GM18868 (cell line): ENCODE measurements at regions not wholly inside any gene's neighbourhood (a gene's known extent, or its start where the extent isn't known, plus 50 kb on each side); places are given as distances from the start of the nearest gene placed in this dataset.
"Not testable (repeated sequence)": the region's sequence is repeated elsewhere in the genome, so short reads cannot be mapped to it uniquely, and the experiment has no call there.

Source experiments
- ATAC-seq: cut with Tn5 transposase; IDR thresholded peaks from one replicate; pipeline ENCODE4 v1.9.1; 2021; ENCODE audit warnings: mild to moderate bottlenecking, moderate library complexity; ENCODE audit not compliant: unreplicated experiment

DNA sequence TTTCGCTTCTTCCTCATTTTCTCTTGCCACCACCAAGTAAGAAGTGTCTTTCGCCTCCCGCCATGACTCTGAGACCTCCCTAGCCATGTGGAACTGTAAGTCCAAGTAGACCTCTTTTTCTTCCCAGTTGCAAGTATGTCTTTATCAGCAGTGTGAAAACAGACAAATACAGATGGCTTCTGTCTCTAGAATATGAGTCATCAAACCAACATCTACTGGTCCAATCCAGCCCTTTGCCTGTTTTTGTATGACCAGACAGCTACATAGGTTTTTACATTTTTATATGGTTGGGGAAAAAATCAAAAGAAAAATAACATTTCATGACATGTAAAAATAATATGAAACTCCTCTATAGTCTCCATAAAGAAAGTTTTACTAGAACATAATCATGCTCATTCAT lies 118.7 kb upstream of the PTPRG start:
- no peak for ATAC-seq

DNA sequence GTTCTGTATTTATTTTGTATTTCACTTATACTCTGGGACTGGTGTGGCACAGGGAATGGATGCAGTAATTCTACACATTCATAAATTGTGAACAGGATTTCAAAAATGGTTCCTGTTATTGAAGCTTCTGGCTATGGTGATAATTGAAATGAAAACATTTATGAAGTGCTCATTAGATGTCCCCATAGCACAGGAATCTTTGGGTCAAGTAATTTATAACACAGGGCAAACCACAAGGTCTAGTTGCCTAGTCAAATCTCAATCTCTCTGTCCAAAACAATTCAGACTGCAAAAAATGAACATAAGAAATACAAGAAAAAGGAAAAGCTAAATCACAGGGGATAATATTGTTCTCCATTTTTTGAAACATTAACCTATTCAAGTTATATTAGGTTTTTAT lies 117.5 kb upstream of the PTPRG start:
- ATAC-seq, result no peak

DNA sequence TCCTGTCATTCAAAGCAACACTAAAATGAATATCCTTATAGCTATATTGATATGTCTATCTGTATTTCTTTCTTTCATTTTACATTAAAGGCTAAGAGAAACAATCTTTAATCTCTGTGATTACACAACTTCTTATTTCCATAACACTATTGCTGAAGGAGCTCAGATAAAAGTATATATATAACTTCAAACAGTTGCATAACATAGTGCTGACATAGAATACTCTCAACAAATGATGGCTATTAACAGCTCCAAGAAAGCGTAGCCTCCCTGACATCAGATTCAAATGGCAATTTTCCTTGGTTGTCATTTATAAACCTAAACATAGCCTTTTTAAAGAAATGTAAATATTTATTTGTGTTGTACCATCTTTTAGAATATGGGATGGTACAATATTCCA lies 116.6 kb upstream of the PTPRG start:
- ATAC-seq, result no peak

DNA sequence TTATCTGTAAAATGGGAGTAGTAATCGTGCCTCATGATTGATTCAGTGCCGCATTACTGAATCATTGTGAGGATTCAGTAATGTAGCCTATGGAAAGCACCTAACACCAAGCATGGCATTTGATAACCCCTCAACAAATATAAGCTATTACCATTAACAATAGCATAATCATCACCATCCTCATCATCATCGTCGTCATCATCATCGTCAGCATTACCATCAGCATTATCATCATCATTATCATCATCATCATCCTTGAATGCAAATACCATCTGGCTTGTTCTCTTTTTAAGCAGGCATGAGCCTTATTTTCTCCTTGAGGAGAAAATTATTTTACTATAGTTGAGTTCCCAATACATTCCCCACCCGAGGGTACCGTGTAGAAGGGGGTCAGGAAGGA lies 115.4 kb upstream of the PTPRG start:
- ATAC-seq, result no peak

DNA sequence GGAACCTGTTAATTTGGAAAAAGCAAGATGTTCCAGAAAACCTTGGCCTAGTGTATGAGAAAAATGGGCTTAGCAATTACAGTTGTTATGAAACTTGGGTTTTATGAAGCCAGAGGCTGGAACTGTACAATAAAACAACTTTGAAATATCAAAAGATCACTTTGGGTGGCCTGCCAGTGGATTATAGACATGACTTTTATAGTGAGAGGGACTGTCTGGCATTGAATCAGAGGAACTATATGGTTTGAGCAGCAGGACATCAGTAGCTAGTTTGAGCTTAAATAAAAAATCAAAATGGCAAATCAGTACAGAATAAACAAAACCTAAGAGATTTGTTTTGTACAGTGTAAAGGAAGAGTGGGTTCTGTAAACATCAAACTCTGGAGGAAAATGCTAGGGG lies 115.0 kb upstream of the PTPRG start:
- no peak for ATAC-seq

DNA sequence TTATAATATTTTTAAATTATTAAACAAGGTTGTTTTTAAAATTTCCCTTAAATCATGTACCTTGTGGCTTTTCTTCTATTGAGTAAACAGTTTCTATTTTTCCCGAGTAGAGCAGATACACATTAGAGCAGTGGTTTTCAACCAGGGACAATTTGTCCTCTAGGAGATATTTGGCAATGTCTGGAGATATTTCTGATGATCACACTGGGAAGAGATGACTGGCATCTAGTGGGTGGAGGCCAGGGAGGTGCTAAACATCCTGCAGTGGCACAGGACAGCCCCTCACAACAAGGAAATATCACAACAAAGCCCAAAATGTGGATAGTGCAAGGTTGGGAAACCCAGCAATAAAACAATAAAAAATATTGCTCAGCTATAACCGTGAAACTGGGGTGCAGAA lies 113.0 kb upstream of the PTPRG start:
- no peak for ATAC-seq

DNA sequence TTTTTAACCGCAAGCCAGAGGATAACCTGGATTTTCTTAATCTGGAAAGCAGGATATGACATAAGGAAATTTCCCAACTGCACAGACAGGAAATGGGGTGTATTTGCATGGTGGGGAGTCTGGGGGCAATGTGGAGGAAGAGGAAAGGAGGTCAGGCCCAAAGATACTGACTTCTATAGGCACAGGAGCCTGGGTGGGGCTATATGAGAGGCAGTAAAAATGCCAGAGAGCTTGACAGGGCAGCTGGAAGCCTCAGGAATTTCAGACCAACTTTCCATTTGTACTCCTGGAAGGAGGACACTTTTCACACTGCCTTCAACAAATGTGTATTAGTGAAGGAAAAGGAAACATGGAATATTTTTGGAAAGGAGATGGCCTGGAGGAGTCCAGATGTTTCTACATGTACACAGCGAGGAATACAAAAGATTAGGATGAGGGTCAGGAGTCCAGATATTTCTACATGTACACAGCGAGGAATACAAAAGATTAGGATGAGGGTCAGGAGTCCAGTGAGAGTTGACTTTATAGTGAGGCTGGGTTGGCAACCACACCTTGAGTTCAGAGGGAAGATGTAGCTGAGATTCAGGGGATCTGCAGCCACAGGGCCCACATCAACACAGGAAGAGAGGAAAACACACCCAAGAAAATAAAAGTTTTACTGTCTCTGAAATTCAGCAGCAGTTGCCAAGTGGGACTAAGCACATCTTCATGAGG lies 111.9 kb upstream of the PTPRG start:
- ATAC-seq, result no peak

DNA sequence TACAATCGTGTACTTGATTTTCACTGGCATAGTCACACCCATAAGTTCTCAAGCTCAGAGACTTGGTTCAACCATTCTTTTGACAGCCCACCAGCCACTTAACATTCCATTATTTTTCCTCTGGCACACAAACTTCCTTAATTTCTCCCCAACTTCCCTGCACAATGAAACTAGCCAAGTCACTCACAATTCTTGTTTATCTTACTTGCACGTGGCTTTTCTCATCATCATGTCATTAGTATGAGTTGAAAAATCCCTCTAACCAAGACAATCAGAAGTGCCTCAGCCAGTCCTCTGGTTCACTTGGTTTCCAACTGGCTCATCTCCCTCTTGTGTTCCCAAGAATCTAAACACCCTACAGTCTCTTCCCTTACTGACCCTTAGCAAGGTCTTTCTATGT lies 110.5 kb upstream of the PTPRG start:
- no peak for ATAC-seq

DNA sequence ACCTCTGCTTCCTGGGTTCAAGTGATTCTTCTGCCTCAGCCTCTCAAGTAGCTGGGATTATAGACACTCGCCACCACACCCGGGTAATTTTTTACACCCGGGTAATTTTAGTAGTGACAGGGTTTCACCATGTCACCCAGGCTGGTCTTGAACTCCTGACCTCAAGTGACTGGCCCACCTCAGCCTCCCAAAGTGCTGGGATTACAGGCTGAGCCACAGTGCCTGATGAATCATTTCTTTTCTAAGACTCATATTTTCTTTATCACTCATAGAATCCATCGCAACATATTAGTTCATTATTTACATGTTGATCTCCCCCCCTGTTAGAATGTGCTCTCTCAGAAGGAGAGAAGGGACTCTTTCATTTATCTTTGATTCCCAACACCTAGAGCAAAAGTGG lies 109.5 kb upstream of the PTPRG start:
- ATAC-seq, result no peak

DNA sequence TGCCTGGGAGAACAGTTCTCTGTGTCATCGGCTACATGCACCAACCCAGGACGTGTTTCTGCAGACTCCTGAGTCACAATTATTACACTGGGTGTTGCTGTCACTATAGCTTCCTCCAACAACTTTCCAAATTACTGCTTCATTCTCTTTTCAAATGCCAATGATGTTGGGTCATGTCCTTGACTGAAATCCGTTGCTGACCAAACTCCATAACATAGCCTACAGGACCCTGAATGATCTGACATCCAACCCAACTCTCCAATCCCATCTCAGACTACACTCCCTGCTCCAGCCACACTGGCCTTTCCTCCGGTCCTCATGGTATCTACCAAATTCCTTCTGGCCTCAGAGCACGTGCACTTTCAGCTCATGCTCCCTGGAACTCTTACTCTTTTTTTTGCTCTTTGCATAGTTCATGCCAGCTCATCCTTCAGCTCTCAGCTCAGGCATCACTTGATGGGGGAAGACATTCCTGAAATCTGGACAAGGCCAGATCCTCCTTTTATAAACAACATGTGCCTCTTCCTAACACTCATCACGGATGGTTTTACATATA lies 108.8 kb upstream of the PTPRG start:
- ATAC-seq, result no peak

DNA sequence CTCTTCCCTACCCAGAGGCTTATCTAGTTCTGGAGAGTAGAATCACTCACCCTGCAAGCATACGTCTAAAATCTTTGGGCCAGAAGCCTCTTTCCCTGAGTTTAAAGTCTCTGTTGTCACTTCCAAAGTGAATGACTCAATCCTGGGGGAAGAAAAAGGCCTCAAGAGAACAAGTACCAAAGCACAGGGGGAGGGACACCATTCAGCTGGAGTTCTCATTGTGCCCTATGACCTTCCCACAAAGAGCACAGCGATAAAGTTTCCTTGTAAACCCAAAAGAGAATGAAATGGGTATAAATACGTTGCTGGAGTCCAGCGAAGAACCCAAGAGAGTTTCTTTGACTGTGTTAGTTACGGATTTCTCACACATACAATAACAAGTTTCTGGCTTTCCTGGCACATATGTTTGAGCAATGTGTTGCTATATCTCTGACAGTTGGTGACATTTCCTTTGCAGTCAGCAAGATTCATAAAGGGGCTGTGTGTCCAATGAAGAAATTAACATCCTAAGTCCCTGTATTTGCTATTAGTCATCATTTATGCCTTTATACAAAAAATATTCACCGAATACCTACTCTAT lies 107.3 kb upstream of the PTPRG start:
- ATAC-seq, result no peak

DNA sequence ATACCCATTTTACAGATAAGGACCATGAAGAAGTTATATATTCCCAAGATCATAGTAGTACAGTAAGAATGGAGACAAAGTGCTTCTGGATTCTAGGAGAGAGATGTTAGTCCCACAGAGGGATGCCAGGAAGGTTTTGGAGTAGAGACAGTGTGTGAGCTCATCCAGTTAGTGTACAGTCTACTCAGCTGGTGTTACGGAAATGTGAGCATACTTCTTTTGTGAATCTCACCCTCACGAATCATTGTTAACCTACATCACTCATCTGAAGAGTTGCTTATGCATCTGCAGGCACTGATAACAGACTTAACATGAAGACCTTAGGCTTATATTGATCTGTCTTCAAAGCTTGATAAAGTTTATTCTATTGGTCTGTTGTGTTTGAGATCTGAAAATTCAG lies 106.6 kb upstream of the PTPRG start:
- ATAC-seq, result no peak

DNA sequence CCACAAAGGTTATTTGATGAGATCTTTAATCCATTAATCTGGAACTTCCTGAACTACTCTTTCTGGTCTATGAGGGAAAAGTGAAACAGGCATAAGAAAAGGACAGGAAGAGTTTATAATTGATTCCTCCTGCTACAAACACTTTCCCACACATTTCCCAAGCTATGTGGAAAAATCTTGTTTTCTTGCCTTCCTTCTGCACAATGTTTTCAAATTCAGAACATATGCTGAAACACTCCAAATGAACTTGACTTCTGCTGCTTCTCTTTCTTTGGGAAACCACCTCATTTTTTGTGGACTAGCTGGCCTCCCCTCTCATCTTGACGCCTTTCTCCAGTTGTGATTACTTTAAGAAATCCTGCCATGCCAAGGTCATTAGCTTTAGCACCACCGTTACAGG lies 100.7 kb upstream of the PTPRG start:
- ATAC-seq, result no peak

DNA sequence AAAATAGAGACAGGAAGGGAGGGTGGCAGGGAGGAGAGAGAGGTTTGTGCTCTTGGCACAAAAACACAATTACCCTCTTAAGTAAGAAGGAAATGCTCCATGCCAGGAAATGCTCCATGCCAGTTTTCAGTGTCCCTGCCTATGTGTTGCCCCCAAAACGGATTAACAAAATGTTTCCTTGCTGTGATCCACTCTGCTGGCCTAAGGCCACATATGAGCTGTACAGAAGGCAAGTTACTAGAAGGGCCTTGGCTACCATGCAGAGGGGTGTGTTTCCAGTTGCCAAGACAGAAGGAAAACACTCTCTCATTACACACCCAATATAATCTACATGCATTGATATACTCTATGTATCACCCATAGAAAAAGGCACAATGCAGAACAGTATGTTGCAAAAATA lies 98.2 kb upstream of the PTPRG start:
- ATAC-seq, result no peak

DNA sequence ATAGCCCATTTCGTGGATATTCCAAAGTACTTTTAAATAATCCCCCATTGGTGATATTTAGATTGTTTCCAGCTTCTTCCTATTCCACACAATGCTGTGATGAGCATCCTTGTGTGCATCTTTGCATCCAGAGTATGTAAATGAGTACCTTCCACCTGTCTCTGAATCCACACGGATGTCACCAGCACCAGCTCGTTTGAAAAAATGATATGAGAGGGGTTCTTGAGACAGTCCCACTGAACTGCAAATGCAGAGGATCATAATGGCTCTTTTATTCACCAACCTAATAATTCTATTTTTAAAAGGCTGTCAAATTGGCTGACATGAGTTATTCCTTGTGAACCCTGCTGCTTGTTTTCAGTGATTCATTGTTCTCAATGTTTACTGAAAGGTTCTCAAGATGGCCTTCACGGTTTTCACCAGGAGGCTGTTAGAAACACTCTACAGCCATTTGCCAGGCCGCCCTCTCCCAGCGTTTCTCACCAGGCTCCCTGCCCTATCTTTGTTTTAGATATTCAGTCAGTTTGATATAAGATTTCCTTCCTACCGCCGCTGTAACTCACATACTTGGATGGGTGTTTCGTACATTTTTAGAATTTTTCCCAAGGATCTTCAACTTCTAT lies 96.7 kb upstream of the PTPRG start:
- no peak for ATAC-seq

DNA sequence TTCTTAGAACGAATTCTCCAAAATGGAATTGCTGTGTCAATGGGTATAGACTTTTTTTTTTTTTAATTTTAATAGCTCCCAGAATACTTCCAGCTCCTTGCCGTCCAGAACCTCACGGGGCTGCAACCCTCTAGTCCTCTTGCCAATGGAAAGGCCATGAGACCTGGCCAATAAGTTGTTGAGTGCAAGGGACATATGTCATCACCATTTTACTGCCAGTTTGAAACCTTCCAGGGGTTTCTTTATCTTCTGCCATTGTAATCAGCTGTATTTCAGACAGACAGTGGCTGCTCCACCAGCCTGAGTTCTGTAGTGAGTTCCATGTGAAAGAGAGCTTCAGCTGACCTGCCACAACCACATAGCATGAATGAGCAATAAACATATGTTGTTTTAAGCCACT lies 95.0 kb upstream of the PTPRG start:
- no peak for ATAC-seq

DNA sequence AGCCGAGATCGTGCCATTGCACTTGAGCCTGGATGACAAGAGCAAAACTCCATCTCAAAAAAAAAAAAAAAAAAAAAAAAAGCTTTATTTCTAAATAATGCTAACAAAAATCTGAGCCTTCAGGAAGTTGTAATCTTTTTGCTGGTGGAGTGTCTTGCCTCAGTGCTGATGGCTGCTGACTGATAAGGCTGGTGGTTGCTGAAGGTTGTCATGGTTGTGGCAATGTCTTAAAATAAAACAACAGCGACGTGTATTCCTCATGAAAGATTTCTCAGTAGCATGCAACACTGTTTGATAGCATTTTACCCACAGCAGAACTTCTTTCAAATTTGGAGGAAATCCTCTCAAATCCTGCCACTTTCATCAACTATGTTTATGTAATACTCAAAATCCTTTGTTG lies 77.4 kb upstream of the PTPRG start:
- ATAC-seq, result no peak

DNA sequence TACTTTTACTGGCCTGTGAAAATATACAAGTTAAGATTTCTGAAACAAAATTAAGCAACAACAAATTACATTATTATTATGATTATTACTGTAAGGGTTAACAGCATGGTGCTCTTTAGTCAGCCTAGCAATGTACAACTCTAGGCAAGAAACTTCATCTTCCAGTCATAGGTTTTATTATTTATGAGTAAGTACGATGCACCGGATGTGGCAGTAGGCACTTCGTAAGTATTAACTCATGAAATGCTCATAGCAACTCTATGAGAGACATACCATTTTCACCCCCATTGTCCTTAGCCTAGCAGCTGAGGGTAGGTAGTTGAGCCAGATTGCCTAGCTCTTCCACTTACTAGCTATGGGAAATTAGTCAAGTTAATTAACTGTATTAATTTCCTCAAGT lies 68.0 kb upstream of the PTPRG start:
- no peak for ATAC-seq

DNA sequence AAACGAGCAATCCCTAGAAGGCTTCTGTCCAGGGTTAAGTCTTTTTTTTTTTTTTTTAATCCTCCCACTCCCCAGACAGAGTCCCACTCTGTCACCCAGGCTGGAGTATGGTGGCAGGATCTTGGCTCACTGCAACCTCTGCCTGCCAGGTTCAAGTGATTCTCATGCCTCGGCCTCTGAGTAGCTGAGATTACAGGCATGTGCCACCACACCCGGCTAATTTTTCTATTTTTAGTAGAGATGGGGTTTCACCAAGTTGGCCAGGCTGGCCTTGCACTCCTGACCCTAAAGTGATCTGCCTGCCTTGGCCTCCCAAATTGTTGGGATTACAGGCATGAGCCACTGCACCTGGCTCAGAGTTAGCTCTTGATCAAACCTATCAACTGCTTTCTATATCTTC lies 67.1 kb upstream of the PTPRG start:
- not testable (repeated sequence) for ATAC-seq

DNA sequence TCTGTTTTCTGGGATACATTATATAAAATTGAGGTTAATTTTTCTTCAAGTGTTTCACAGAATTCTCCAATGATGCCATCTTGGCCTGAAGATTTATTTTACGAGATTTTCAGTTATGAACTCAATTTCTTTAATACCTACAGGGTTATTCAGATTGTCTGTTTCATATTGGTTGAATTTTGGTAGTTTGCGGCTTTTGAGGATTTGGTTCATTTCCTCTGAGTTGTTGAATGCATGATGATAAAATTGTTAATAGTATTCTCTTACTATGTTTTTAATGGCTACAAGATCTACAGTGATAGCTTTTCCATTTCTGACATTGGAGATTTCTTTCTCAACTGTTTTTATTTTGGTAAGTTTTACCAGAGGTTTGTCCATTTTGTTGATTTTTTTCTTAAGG lies 63.9 kb upstream of the PTPRG start:
- no peak for ATAC-seq

DNA sequence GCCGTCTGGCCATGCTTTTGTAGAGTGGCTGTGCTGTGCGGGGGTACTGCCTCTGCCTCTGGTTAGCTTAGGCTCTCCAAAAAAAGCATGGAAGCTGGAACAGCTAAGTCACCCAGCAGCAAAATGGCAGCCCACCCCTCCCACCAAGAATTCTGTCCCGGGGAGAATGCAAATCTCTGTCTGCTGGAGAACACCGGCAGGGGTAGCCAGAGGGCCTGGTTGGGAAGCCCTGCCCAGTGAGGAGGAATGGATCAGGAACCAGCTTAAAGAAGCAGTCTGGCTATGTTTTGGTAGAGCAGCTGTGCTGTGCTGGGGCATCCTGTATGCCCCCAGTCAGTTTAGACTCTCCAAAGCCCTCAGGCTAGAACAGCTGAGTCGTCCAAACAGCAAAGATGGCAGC lies 56.2 kb upstream of the PTPRG start:
- ATAC-seq, result no peak

DNA sequence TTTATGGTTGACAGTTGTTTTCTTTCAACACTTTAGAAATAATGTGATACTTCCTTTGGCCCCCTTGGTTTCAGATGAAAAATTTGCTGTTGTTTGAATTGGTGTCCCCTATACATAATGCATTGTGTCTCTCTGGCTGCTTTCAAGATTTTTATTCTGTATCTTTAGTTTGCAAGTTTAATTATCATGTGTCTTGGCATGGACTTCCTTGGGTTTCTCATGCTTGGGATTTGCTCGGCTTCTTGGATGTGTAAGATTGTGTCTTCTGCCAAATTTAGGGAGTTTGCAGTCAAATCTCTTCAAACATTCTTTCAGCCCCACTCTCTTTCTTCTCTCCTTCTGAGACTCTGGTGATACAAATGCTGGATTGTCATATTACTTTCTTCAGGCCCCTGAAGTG lies 53.4 kb upstream of the PTPRG start:
- no peak for ATAC-seq
